ENCODE measurements at regions not wholly inside any gene's neighbourhood (a gene's known extent, or its start where the extent isn't known, plus 50 kb on each side); places are given as distances from the start of the nearest gene placed in this dataset.

- Histone ChIP-seq H3F3A (replicated peaks; ENCODE audit: low read depth) (no peaks in the 10 kb centered on the region), H3K79me2 (replicated peaks; ENCODE audit: insufficient read depth) (no peaks in the 10 kb centered on the region), H3K4me3 (no peak overlapping the region), H3K9me2 (ENCODE audit: insufficient read depth) (no peaks in the 10 kb centered on the region), H3K4me1 (ENCODE audit: insufficient read depth) (peaks cover 8% of the 10 kb centered on the region; the same call in 1 of the 2 replicates), H3K27ac (ENCODE audit: low read depth) (no peak overlapping the region), H3K27me3 (ENCODE audit: insufficient read depth) (no peaks in the 10 kb centered on the region), H3K36me3 (ENCODE audit: insufficient read depth) (no peaks in the 10 kb centered on the region), H3K4me2 (no peak overlapping the region), H2AFZ (no peak overlapping the region), H4K20me1 (replicated peaks; ENCODE audit: insufficient read depth) (no peaks in the 10 kb centered on the region)
- peaks cover 8% of the 10 kb centered on the region; the same call in 2 of the 3 replicates for H3K4me1 Mint-ChIP-seq
- DNase-seq (ENCODE audit: low spot score) (no peak), ATAC-seq (no peak)
- peaks cover 2% of the 10 kb centered on the region; the same call in 2 of the 3 replicates for H3K9me3 Mint-ChIP-seq
- no peak for TF ChIP-seq NANOG (IDR thresholded peaks at IDR 0.05; ENCODE audit: borderline replicate concordance)
- TF ChIP-seq, protein P1, sequence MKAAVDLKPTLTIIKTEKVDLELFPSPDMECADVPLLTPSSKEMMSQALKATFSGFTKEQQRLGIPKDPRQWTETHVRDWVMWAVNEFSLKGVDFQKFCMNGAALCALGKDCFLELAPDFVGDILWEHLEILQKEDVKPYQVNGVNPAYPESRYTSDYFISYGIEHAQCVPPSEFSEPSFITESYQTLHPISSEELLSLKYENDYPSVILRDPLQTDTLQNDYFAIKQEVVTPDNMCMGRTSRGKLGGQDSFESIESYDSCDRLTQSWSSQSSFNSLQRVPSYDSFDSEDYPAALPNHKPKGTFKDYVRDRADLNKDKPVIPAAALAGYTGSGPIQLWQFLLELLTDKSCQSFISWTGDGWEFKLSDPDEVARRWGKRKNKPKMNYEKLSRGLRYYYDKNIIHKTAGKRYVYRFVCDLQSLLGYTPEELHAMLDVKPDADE (IDR thresholded peaks at IDR 0.05) = no peak
- no peak for TF ChIP-seq EZH2 (IDR thresholded peaks at IDR 0.05; ENCODE audit: low read depth, unreplicated experiment)
- TF ChIP-seq, protein P2, sequence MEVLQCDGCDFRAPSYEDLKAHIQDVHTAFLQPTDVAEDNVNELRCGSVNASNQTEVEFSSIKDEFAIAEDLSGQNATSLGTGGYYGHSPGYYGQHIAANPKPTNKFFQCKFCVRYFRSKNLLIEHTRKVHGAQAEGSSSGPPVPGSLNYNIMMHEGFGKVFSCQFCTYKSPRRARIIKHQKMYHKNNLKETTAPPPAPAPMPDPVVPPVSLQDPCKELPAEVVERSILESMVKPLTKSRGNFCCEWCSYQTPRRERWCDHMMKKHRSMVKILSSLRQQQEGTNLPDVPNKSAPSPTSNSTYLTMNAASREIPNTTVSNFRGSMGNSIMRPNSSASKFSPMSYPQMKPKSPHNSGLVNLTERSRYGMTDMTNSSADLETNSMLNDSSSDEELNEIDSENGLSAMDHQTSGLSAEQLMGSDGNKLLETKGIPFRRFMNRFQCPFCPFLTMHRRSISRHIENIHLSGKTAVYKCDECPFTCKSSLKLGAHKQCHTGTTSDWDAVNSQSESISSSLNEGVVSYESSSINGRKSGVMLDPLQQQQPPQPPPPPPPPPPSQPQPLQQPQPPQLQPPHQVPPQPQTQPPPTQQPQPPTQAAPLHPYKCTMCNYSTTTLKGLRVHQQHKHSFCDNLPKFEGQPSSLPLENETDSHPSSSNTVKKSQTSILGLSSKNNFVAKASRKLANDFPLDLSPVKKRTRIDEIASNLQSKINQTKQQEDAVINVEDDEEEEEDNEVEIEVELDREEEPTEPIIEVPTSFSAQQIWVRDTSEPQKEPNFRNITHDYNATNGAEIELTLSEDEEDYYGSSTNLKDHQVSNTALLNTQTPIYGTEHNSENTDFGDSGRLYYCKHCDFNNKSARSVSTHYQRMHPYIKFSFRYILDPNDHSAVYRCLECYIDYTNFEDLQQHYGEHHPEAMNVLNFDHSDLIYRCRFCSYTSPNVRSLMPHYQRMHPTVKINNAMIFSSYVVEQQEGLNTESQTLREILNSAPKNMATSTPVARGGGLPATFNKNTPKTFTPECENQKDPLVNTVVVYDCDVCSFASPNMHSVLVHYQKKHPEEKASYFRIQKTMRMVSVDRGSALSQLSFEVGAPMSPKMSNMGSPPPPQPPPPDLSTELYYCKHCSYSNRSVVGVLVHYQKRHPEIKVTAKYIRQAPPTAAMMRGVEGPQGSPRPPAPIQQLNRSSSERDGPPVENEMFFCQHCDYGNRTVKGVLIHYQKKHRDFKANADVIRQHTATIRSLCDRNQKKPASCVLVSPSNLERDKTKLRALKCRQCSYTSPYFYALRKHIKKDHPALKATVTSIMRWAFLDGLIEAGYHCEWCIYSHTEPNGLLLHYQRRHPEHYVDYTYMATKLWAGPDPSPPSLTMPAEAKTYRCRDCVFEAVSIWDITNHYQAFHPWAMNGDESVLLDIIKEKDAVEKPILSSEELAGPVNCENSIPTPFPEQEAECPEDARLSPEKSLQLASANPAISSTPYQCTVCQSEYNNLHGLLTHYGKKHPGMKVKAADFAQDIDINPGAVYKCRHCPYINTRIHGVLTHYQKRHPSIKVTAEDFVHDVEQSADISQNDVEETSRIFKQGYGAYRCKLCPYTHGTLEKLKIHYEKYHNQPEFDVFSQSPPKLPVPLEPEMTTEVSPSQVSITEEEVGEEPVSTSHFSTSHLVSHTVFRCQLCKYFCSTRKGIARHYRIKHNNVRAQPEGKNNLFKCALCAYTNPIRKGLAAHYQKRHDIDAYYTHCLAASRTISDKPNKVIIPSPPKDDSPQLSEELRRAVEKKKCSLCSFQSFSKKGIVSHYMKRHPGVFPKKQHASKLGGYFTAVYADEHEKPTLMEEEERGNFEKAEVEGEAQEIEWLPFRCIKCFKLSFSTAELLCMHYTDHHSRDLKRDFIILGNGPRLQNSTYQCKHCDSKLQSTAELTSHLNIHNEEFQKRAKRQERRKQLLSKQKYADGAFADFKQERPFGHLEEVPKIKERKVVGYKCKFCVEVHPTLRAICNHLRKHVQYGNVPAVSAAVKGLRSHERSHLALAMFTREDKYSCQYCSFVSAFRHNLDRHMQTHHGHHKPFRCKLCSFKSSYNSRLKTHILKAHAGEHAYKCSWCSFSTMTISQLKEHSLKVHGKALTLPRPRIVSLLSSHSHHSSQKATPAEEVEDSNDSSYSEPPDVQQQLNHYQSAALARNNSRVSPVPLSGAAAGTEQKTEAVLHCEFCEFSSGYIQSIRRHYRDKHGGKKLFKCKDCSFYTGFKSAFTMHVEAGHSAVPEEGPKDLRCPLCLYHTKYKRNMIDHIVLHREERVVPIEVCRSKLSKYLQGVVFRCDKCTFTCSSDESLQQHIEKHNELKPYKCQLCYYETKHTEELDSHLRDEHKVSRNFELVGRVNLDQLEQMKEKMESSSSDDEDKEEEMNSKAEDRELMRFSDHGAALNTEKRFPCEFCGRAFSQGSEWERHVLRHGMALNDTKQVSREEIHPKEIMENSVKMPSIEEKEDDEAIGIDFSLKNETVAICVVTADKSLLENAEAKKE (CRISPR knock-in tag; IDR thresholded peaks at IDR 0.05) = no peak
- no peak for TF ChIP-seq POLR2AphosphoS5 (IDR thresholded peaks at IDR 0.05; ENCODE audit: low read depth)
- no peak for TF ChIP-seq ZNF331 (CRISPR knock-in tag; IDR thresholded peaks at IDR 0.05; ENCODE audit: low read depth)
- no peak for TF ChIP-seq CREB1 (CRISPR knock-in tag; IDR thresholded peaks at IDR 0.05; ENCODE audit: low read depth)
- H3K36me3 Mint-ChIP-seq (ENCODE audit: low read depth) = no peaks in the 10 kb centered on the region
- no peak overlapping the region for H3K27ac Mint-ChIP-seq
- no peak overlapping the region for H3K4me3 Mint-ChIP-seq
- H3K27me3 Mint-ChIP-seq (ENCODE audit: insufficient read depth, low read depth, poor library complexity) = no peaks in the 10 kb centered on the region
Observed at GRCh38 chr21:16625491-16625890, 887.4 kb upstream of the CXADR start.

All from GM23338 (cell line).